DND-41 (cell line): ENCODE measurements at regions not wholly inside any gene's neighbourhood (a gene's known extent, or its start where the extent isn't known, plus 50 kb on each side); places are given as distances from the start of the nearest gene placed in this dataset.

ENCODE experiments used
- CTCF ChIP-seq: IDR thresholded peaks from 2 replicates; pipeline ENCODE4 v1.5.1; 2012; ENCODE audit warnings: borderline replicate concordance, low read length, moderate library complexity, mild to moderate bottlenecking; ENCODE audit not compliant: poor library complexity, severe bottlenecking; ENCODE audit errors: extremely low read depth
- EZH2 ChIP-seq: IDR thresholded peaks from 3 replicates; pipeline ENCODE4 v1.6.1; 2012; ENCODE audit warnings: borderline replicate concordance, low read depth, mild to moderate bottlenecking, moderate library complexity, low read length, inconsistent platforms; ENCODE audit not compliant: severe bottlenecking

GRCh38 chr16:48091117-48091516 lies 64.7 kb downstream of the ABCC12 start:
- TF ChIP-seq CTCF (no peak), EZH2 (no peak)
